ENCODE measurements at regions not wholly inside any gene's neighbourhood (a gene's known extent, or its start where the extent isn't known, plus 50 kb on each side); places are given as distances from the start of the nearest gene placed in this dataset.

DNA sequence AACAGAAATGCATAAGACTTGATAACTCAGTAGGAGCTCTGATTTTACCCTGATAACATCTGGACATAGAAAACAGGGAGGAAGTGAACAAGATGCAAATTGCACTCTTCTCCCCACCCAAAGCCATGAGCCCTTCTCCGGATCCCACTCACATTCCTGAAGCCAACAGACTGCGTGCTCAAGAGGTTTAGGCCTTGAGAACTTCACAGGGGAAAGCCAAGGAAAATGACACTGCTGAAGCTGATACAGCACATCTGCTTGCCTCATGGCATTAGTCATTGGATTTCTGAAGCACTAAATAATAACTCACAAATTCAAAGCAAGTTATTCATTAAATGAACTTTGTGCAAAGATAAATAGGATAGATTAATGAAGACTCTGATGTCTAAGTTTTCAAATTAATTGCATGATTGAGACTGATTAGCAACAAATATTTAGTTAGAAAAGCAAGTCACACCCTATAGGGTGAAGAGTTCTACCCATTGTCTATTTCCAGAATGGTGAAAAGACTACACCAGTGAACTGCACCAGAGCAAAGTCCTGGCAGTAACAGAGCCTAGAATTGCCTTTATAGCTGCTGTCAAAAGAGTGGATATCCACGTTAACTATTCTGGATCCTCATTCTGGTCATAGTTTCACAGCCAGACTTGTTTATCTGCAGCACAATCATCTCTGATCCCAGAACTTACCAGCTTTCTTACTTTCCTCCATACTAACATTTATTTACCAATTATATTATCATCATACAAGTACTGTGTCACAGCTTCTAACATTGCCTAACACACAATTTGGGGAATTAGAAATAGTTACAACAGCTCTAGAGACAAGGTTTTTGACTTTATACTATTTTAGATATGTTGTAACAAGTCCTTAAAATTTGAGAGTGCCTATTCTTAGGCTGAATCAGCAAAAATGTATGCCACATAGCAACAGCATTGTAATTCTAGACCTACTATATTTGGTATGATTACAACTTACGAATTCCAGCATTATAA is 432.1 kb upstream of the RGMB start:
- no peak overlapping the region for H3K56ac ChIP-seq (replicated peaks; ENCODE audit: insufficient read length, low read depth, low read length)
- CTCF ChIA-PET (ENCODE audit: partially characterized antibody) = interaction anchor here (0.5 to 1.1 kb wide), 8 partner anchors 21 to 1161 kb away, joined by 3 to 4 read pairs (median 3); no protein-coding TSS in a partner anchor
- H2AK5ac ChIP-seq (ENCODE audit: low read depth, low read length) = no peak overlapping the region
- no peak overlapping the region for H4K8ac ChIP-seq (ENCODE audit: extremely low read depth, insufficient read depth, low read length)
- H3K27ac ChIP-seq (ENCODE audit: low read depth, low read length) = no peak overlapping the region
- H3K23ac ChIP-seq (ENCODE audit: insufficient read length) = no peak overlapping the region
- H3K4me1 ChIP-seq (replicated peaks in 1 of 4; ENCODE audit: control insufficient read depth in 3 of 4, insufficient read depth in 4 of 4, low read length in 3 of 4) = no peaks in the 10 kb centered on the region
- H3K23me2 ChIP-seq (ENCODE audit: low read depth, low read length) = no peaks in the 10 kb centered on the region
- H4K20me1 ChIP-seq (replicated peaks in 1 of 2; ENCODE audit: control insufficient read depth in 1 of 2, insufficient read depth in 2 of 2, low read length in 2 of 2) = no peaks in the 10 kb centered on the region
- POLR2A ChIA-PET (ENCODE audit: partially characterized antibody) = no interaction called here
- no peak overlapping the region for H2BK15ac ChIP-seq (ENCODE audit: low read length)
- H3K18ac ChIP-seq (ENCODE audit: extremely low read depth, low read length) = no peak overlapping the region
- H3K4me2 ChIP-seq (ENCODE audit: insufficient read depth in 1 of 2, low read depth in 2 of 2, low read length in 2 of 2) = no peak overlapping the region
- H3K9ac ChIP-seq (replicated peaks in 1 of 4; ENCODE audit: extremely low read depth in 1 of 4, low read depth in 3 of 4, low read length in 3 of 4) = no peak overlapping the region
- peaks cover 0 to 3% (median 0%) of the 10 kb centered on the region in 4 experiments; a peak in 1 of 8 replicates for H3K36me3 ChIP-seq (ENCODE audit: control insufficient read depth in 2 of 4, insufficient read depth in 4 of 4, low read length in 3 of 4)
- H2AFZ ChIP-seq (ENCODE audit: low read length) = no peak overlapping the region
- H3K4ac ChIP-seq (replicated peaks; ENCODE audit: insufficient read length, low read depth, low read length) = no peak overlapping the region
- H3K27me3 ChIP-seq (replicated peaks in 1 of 4; ENCODE audit: control insufficient read depth in 3 of 4, extremely low read depth in 1 of 4, insufficient read depth in 3 of 4, low read length in 3 of 4) = no peaks in the 10 kb centered on the region
- H3K79me2 ChIP-seq (ENCODE audit: control insufficient read depth in 1 of 2, insufficient read depth in 2 of 2, low read length in 2 of 2) = no peaks in the 10 kb centered on the region
- no peak overlapping the region for H3K14ac ChIP-seq (ENCODE audit: insufficient read length)
- no peak overlapping the region for H4K91ac ChIP-seq (replicated peaks; ENCODE audit: insufficient read length, low read length)
- no peak overlapping the region for H4K5ac ChIP-seq (ENCODE audit: insufficient read length, low read depth, low read length)
- DNase-seq (ENCODE audit: low read depth in 1 of 2, low spot score in 2 of 2) (no peak), FAIRE-seq (no peak)
- H2BK120ac ChIP-seq (replicated peaks; ENCODE audit: low read depth, low read length) = no peak overlapping the region
- 96% methylated on average over 4 of the region's 4 CpGs; no CpG with 5 or more reads in 1 of the 2 experiments for WGBS, 2 experiments (ENCODE audit: extremely low coverage in 1 of 2, insufficient coverage in 1 of 2, insufficient read length in 1 of 2, insufficient replicate concordance in 2 of 2, low coverage in 1 of 2, low lambda C conversion rate in 2 of 2, missing lambda C conversion rate in 1 of 2)
- H2BK20ac ChIP-seq (ENCODE audit: low read length) = no peak overlapping the region
- H2BK12ac ChIP-seq (ENCODE audit: low read depth, low read length) = no peak overlapping the region
- H3K9me3 ChIP-seq (ENCODE audit: insufficient read depth in 2 of 2, low read depth in 1 of 2, low read length in 1 of 2) = peaks cover 6 to 11% of the 10 kb centered on the region in 2 experiments; a peak in 3 of 4 replicates
- H2BK5ac ChIP-seq (ENCODE audit: low read depth, low read length) = no peak overlapping the region
- no peaks in the 10 kb centered on the region for H3K79me1 ChIP-seq (ENCODE audit: low read depth, low read length)
- H3K4me3 ChIP-seq (ENCODE audit: extremely low read depth in 1 of 4, insufficient read depth in 2 of 4, low read depth in 3 of 4, low read length in 4 of 4) = no peak overlapping the region
- no peak for TF ChIP-seq SP2 (IDR thresholded peaks at IDR 0.05; ENCODE audit: low read length)
- no peak for TF ChIP-seq SAP30 (IDR thresholded peaks at IDR 0.05; ENCODE audit: insufficient read depth, insufficient replicate concordance, low read length)
- no peak for TF ChIP-seq EZH2 (IDR thresholded peaks at IDR 0.05; ENCODE audit: low read depth, low read length, severe bottlenecking)
- TF ChIP-seq CREB1 (IDR thresholded peaks at IDR 0.05) = no peak
- no peak for TF ChIP-seq KDM5A (IDR thresholded peaks at IDR 0.05; ENCODE audit: low read length)
- TF ChIP-seq, protein P1, sequence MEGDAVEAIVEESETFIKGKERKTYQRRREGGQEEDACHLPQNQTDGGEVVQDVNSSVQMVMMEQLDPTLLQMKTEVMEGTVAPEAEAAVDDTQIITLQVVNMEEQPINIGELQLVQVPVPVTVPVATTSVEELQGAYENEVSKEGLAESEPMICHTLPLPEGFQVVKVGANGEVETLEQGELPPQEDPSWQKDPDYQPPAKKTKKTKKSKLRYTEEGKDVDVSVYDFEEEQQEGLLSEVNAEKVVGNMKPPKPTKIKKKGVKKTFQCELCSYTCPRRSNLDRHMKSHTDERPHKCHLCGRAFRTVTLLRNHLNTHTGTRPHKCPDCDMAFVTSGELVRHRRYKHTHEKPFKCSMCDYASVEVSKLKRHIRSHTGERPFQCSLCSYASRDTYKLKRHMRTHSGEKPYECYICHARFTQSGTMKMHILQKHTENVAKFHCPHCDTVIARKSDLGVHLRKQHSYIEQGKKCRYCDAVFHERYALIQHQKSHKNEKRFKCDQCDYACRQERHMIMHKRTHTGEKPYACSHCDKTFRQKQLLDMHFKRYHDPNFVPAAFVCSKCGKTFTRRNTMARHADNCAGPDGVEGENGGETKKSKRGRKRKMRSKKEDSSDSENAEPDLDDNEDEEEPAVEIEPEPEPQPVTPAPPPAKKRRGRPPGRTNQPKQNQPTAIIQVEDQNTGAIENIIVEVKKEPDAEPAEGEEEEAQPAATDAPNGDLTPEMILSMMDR (IDR thresholded peaks at IDR 0.05; ENCODE audit: control extremely low read depth in 1 of 3, insufficient read depth in 1 of 3, low read depth in 1 of 3, low read length in 3 of 3) = no peak
- no peak for TF ChIP-seq HDAC2 (IDR thresholded peaks at IDR 0.05; ENCODE audit: borderline replicate concordance in 1 of 2, low read depth in 2 of 2, low read length in 2 of 2)
- no peak for TF ChIP-seq POLR2AphosphoS5 (IDR thresholded peaks at IDR 0.05; ENCODE audit: low read depth, low read length)
- no peak for TF ChIP-seq FOSL1 (IDR thresholded peaks at IDR 0.05; ENCODE audit: insufficient read depth, low read depth, low read length)

Data from H1 (cell line).